Sigmoid colon (tissue), 4 donors: ENCODE measurements at regions not wholly inside any gene's neighbourhood (a gene's known extent, or its start where the extent isn't known, plus 50 kb on each side); places are given as distances from the start of the nearest gene placed in this dataset.

ENCODE experiments used
- EP300 ChIP-seq, 4 donors: sonication (generic); formaldehyde crosslinking; IDR thresholded peaks; one replicate each; pipeline ENCODE4 v1.6.1; 2017; ENCODE audit warnings: antibody characterized with exemption in 4 of 4
- POLR2A ChIP-seq, 2 donors: fragments of 450-650 bp; IDR thresholded peaks; one replicate each; pipeline ENCODE4 v1.6.1; 2016; ENCODE audit warnings: antibody characterized with exemption in 2 of 2, mild to moderate bottlenecking in 2 of 2, moderate library complexity in 2 of 2
- POLR2AphosphoS5 ChIP-seq, 4 donors: sonication (generic); formaldehyde crosslinking; IDR thresholded peaks; one replicate each; pipeline ENCODE4 v1.6.1; 2017; ENCODE audit warnings: antibody characterized with exemption in 4 of 4
- TF ChIP-seq, protein P1 (sequence below), 4 experiments: fragments of 450-650 bp in 3 of 4; fragments of 200-600 bp in 1 of 4; IDR thresholded peaks; one replicate each; pipeline ENCODE4 v1.5.1; 2016 to 2019; ENCODE audit warnings: antibody characterized with exemption in 4 of 4, mild to moderate bottlenecking in 3 of 4, moderate library complexity in 2 of 4

- TF ChIP-seq, protein P1, sequence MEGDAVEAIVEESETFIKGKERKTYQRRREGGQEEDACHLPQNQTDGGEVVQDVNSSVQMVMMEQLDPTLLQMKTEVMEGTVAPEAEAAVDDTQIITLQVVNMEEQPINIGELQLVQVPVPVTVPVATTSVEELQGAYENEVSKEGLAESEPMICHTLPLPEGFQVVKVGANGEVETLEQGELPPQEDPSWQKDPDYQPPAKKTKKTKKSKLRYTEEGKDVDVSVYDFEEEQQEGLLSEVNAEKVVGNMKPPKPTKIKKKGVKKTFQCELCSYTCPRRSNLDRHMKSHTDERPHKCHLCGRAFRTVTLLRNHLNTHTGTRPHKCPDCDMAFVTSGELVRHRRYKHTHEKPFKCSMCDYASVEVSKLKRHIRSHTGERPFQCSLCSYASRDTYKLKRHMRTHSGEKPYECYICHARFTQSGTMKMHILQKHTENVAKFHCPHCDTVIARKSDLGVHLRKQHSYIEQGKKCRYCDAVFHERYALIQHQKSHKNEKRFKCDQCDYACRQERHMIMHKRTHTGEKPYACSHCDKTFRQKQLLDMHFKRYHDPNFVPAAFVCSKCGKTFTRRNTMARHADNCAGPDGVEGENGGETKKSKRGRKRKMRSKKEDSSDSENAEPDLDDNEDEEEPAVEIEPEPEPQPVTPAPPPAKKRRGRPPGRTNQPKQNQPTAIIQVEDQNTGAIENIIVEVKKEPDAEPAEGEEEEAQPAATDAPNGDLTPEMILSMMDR (IDR thresholded peaks at IDR 0.05): no peak
- TF ChIP-seq POLR2A (IDR thresholded peaks at IDR 0.05): no peak
- TF ChIP-seq EP300 (IDR thresholded peaks at IDR 0.05): no peak
- no peak for TF ChIP-seq POLR2AphosphoS5 (IDR thresholded peaks at IDR 0.05)
These were observed 58.3 kb upstream of the PLAC1 start for GRCh38 chrX:134716620-134717012.
